D721Med (cell line): ENCODE measurements at regions not wholly inside any gene's neighbourhood (a gene's known extent, or its start where the extent isn't known, plus 50 kb on each side); places are given as distances from the start of the nearest gene placed in this dataset.
A peak's percentile ranks its signal among the peaks of the same experiment; 100 is the strongest.

Experiments
- DNase-seq: peaks from one replicate; pipeline ENCODE4 v3.0.0; 2011; ENCODE audit warnings: low spot score; ENCODE audit not compliant: insufficient read length
- FAIRE-seq: peaks from 2 replicates; lab custom pipeline; 2011; peaks lifted over from hg19 to GRCh38; lab: Jason Lieb, UNC
- TF ChIP-seq, protein P1 (sequence below): IDR thresholded peaks from 2 replicates; pipeline ENCODE4 v1.5.1; 2012; ENCODE audit warnings: mild to moderate bottlenecking, control low read depth; ENCODE audit not compliant: insufficient read depth; ENCODE audit errors: missing control alignments

DNA sequence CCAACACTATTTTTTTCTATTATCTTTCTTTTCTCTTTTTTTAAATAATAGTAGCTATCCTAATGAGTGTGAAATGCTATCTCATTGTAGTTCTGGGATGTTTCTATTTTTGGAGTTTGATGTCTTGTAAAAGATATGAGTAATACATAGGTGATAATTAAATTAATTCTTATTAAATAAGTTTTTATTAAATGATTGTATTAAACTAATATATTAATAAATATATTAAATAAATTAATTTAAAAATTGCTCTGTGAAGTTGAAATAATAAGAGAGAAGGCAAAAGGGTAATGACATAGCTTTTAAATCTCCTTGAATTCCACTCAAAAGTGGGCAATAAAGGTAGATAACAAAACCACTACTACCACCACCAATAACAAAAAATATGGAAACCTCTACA, 230.2 kb upstream of the SSTR1 start:
- TF ChIP-seq, protein P1, sequence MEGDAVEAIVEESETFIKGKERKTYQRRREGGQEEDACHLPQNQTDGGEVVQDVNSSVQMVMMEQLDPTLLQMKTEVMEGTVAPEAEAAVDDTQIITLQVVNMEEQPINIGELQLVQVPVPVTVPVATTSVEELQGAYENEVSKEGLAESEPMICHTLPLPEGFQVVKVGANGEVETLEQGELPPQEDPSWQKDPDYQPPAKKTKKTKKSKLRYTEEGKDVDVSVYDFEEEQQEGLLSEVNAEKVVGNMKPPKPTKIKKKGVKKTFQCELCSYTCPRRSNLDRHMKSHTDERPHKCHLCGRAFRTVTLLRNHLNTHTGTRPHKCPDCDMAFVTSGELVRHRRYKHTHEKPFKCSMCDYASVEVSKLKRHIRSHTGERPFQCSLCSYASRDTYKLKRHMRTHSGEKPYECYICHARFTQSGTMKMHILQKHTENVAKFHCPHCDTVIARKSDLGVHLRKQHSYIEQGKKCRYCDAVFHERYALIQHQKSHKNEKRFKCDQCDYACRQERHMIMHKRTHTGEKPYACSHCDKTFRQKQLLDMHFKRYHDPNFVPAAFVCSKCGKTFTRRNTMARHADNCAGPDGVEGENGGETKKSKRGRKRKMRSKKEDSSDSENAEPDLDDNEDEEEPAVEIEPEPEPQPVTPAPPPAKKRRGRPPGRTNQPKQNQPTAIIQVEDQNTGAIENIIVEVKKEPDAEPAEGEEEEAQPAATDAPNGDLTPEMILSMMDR, result no peak
- no peak for FAIRE-seq
- no peak for DNase-seq

DNA sequence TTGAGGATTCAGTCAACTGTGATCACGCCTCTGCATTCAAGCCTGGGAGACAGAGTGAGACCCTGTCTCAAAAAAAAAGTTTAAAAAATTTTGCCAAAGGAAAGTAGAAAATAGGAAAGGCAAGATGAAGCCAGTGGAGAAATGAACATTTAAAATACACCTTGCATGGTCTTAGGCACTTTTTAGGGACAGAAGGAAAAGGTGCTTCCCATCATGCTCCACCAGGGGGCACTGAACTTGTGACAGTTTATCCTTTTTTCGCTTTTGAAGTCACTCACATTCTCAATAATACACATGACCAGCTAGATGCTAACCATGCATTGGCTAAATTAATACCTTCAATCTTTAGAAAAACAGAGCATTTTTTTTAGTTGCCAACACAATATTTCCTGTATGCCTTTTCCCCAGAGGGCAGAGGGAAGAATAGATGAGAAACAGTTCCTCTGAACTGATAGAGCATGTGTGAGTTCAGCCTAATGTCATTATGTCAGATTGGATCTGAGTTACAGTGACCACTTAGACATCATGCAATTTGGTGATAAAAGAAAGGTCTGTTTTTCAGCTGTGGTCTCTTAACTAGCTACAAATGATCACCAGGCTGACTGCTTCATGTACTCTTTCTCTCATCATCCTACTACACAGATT, 221.8 kb upstream of the SSTR1 start:
- FAIRE-seq, result peak; percentile 78
- no peak for DNase-seq

DNA sequence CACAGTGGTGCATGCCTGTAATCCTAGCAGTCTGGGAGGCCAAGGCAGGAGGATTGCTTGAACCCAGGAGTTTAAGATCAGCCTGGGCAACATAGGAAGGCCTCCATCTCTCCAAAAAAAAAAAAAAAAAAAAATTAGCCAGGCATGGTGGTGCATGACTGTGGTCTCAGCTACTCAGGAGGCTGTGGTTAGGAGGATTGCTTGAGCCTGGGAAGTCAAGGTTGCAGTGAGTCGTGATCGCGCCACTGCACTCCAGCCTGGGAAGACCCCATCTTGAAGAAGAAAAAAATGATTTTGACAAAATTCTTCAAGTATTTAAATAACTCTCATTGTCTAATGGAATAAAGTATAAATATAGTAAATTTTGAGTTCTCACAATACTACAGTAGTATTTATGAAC, 219.2 kb upstream of the SSTR1 start:
- TF ChIP-seq, protein P1, result no peak
- DNase-seq (no peak), FAIRE-seq (no peak)

More for the DNA sequence above, 221.8 kb upstream of the SSTR1 start:
- TF ChIP-seq, protein P1, result peak; percentile 72

DNA sequence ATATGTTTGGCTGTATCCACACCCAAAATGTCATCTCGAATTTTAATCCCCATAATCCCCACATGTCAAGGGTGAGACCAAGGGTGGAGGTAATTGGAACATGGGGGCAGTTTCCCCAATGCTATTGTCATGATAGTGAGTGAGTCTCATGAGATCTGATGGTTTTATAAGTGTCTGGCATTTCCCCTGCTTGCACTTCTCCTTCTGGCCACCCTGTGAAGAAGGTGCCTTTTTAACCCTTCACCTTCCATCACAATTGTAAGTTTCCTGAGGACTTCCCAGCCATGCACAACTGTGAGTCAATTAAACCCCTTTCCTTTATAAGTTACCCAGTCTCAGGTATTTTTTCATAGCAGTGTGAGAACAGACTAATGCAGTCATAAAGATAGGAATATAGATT, 216.7 kb upstream of the SSTR1 start:
- DNase-seq (no peak), FAIRE-seq (no peak)
- TF ChIP-seq, protein P1, result no peak

DNA sequence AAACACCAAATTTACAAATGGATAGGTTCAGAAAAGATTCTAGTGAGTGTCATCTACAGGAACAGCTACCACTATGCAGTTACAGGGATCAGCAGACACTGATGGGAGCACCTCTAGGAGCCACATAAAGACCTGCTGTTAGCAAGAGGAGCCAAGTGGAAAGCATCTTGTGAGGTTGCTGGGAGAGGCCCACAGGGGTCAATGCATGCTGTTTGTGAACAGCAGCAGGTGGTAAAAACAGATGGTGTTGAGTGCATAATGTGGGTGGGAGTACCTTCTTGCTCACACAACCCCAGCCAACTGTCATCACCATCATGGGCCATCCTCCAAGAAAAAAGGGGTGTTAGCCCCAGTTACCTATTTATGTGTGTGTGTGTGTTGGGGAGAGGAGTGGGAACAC, 215.2 kb upstream of the SSTR1 start:
- DNase-seq (no peak), FAIRE-seq (no peak)
- TF ChIP-seq, protein P1, result no peak

DNA sequence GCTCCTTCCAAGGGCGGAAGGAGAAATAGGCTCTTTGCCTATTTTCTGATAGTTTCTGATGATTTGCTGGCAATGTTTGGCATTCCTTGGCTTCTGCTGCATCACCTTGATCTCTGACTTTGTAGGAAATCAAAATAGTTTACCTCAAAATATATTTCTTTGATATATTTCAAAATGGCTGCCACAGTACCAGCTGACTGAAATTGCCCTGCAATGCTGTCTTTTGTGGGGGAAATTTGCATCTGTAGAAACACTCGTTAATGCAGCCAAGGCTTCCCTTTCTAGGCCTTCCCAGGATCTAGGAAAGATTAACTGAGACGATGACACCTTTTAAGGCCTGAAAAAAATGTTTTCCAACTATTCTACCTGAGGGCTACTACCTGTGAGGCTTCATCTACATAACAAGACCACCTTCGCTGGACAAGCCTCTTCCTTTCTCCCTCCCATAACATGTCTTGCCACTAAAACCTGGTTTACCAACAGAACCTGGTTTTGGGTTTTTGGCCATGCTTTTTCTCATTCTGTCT, 212.8 kb upstream of the SSTR1 start:
- no peak for FAIRE-seq
- TF ChIP-seq, protein P1, result no peak
- no peak for DNase-seq

DNA sequence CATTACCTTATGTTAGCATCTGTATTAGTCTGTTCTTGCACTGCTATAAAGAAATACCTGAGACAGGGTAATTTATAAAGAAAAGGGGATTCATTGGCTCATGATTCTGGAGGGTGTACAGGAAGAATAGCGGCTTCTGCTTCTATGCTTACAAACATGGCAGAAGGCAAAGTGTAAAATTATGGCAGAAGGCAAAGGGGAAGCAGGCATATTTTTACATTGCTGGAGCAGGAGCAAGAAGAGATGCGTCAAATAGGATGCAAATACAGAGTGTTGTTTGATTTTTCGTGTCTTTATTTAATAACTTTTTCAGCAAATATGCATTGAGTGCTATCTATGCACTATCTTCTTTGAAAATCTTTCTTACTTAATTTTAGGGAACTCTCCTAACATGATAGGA, 210.7 kb upstream of the SSTR1 start:
- FAIRE-seq (no peak), DNase-seq (no peak)
- TF ChIP-seq, protein P1, result no peak
